Stimulated activated naive CD8-positive, alpha-beta T cell treated with anti-CD3 and anti-CD28 coated beads, Interleukin-15, Interleukin-2, amounts not matched to agents 100 U/mL and 50 U/mL, for 24 hours (primary cell): ENCODE measurements at regions not wholly inside any gene's neighbourhood (a gene's known extent, or its start where the extent isn't known, plus 50 kb on each side); places are given as distances from the start of the nearest gene placed in this dataset.

Experiments
- ATAC-seq: fragments of 150-1000 bp; cut with Tn5 transposase; one replicate; pipeline ENCODE4 v1.10.0; 2021
- DNase-seq: peaks from one replicate; pipeline ENCODE4 v3.0.0; 2021

GRCh38 chr1:29707796-29708195 is 471.5 kb downstream of the PTPRU start:
- ATAC-seq (no peak), DNase-seq (no peak)

- ATAC-seq (peak; percentile 67), DNase-seq (peak; percentile 48)
Measured at GRCh38 chr1:29706936-29707335, 470.6 kb downstream of the PTPRU start.

- ATAC-seq (no peak), DNase-seq (no peak)
Measured at GRCh38 chr1:29704430-29704829, 468.1 kb downstream of the PTPRU start.

GRCh38 chr1:29703596-29704370 is 467.5 kb downstream of the PTPRU start:
- DNase-seq (no peak), ATAC-seq (no peak)

- ATAC-seq (no peak), DNase-seq (no peak)
Measured at GRCh38 chr1:29700491-29700890, 464.2 kb downstream of the PTPRU start.

GRCh38 chr1:29698626-29699025 is 462.3 kb downstream of the PTPRU start:
- ATAC-seq, result no peak
- no peak for DNase-seq

- DNase-seq (no peak), ATAC-seq (no peak)
Measured at GRCh38 chr1:29698033-29698432, 461.7 kb downstream of the PTPRU start.

- no peak for DNase-seq
- ATAC-seq, result no peak
Measured at GRCh38 chr1:29697391-29697780, 461.1 kb downstream of the PTPRU start.

GRCh38 chr1:29696656-29697390 is 460.5 kb downstream of the PTPRU start:
- DNase-seq (no peak), ATAC-seq (no peak)

GRCh38 chr1:29695803-29696202 is 459.5 kb downstream of the PTPRU start:
- ATAC-seq (no peak), DNase-seq (no peak)

- ATAC-seq (no peak), DNase-seq (no peak)
Measured at GRCh38 chr1:29695036-29695435, 458.7 kb downstream of the PTPRU start.

- no peak for ATAC-seq
- no peak for DNase-seq
Measured at GRCh38 chr1:29691499-29691898, 455.2 kb downstream of the PTPRU start.

GRCh38 chr1:29690156-29690555 is 453.8 kb downstream of the PTPRU start:
- DNase-seq (no peak), ATAC-seq (no peak)

GRCh38 chr1:29689372-29690030 is 453.2 kb downstream of the PTPRU start:
- ATAC-seq, result no peak
- no peak for DNase-seq

- ATAC-seq (peak; percentile 59), DNase-seq (no peak)
Measured at GRCh38 chr1:29688471-29689365, 452.4 kb downstream of the PTPRU start.

GRCh38 chr1:29687601-29688244 is 451.4 kb downstream of the PTPRU start:
- no peak for DNase-seq
- ATAC-seq, result no peak

GRCh38 chr1:29687166-29687565 is 450.8 kb downstream of the PTPRU start:
- no peak for ATAC-seq
- DNase-seq, result no peak

- DNase-seq (no peak), ATAC-seq (no peak)
Measured at GRCh38 chr1:29686012-29686930, 449.9 kb downstream of the PTPRU start.

- DNase-seq (no peak), ATAC-seq (no peak)
Measured at GRCh38 chr1:29685387-29685786, 449.1 kb downstream of the PTPRU start.

GRCh38 chr1:29684141-29684540 is 447.8 kb downstream of the PTPRU start:
- ATAC-seq (no peak), DNase-seq (no peak)

- DNase-seq, result no peak
Measured at GRCh38 chr1:29683472-29683871, 447.1 kb downstream of the PTPRU start.

More at GRCh38 chr1:29683472-29683871, 447.1 kb downstream of the PTPRU start:
- ATAC-seq, result no peak
